Mammary epithelial cell (primary cell): ENCODE measurements at regions not wholly inside any gene's neighbourhood (a gene's known extent, or its start where the extent isn't known, plus 50 kb on each side); places are given as distances from the start of the nearest gene placed in this dataset.

Experiments
- EZH2 ChIP-seq: IDR thresholded peaks from 2 replicates; pipeline ENCODE4 v1.6.1; 2012; ENCODE audit warnings: low read length, inconsistent platforms, borderline replicate concordance
- TF ChIP-seq, protein P1 (sequence below), 2 donors: IDR thresholded peaks in 1 of 2; conservative IDR thresholded peaks in 1 of 2; 2 replicates each; pipeline ENCODE4 v1.5.1; 2011 to 2012; ENCODE audit warnings: inconsistent platforms in 2 of 2, low read length in 2 of 2, mild to moderate bottlenecking in 2 of 2, control low read depth in 1 of 2, low read depth in 1 of 2; ENCODE audit not compliant: insufficient read depth in 1 of 2; ENCODE audit errors: extremely low read depth in 1 of 2

GRCh38 chr3:117131259-117131658 lies 421.7 kb downstream of the TUSC7 start:
- TF ChIP-seq, protein P1, sequence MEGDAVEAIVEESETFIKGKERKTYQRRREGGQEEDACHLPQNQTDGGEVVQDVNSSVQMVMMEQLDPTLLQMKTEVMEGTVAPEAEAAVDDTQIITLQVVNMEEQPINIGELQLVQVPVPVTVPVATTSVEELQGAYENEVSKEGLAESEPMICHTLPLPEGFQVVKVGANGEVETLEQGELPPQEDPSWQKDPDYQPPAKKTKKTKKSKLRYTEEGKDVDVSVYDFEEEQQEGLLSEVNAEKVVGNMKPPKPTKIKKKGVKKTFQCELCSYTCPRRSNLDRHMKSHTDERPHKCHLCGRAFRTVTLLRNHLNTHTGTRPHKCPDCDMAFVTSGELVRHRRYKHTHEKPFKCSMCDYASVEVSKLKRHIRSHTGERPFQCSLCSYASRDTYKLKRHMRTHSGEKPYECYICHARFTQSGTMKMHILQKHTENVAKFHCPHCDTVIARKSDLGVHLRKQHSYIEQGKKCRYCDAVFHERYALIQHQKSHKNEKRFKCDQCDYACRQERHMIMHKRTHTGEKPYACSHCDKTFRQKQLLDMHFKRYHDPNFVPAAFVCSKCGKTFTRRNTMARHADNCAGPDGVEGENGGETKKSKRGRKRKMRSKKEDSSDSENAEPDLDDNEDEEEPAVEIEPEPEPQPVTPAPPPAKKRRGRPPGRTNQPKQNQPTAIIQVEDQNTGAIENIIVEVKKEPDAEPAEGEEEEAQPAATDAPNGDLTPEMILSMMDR (conservative IDR thresholded peaks at IDR 0.05 in 1 of 2, IDR thresholded peaks at IDR 0.05 in 1 of 2; ENCODE audit: extremely low read depth in 1 of 2, insufficient read depth in 1 of 2, low read depth in 1 of 2, low read length in 2 of 2), result no peak
- TF ChIP-seq EZH2, result no peak
